Activated B cell treated with CpG ODN at 0.5 μM for 24 hours (primary cell): ENCODE measurements at regions not wholly inside any gene's neighbourhood (a gene's known extent, or its start where the extent isn't known, plus 50 kb on each side); places are given as distances from the start of the nearest gene placed in this dataset.
"Not testable (repeated sequence)": the region's sequence is repeated elsewhere in the genome, so short reads cannot be mapped to it uniquely, and the experiment has no call there.

Experiments used
- ATAC-seq: fragments of 200-7000 bp; cut with Tn5 transposase; one replicate; pipeline ENCODE4 v1.10.0; 2021; ENCODE audit warnings: low read depth, mild to moderate bottlenecking, moderate library complexity
- CTCF ChIA-PET: fragments of 350-600 bp; sonication (Branson Sonifier 250); formaldehyde crosslinking; loops from one replicate; lab custom pipeline; 2021; ENCODE audit warnings: antibody characterized with exemption; lab: Charles Lee
- POLR2A ChIA-PET: fragments of 350-600 bp; sonication (Branson Sonifier 250); formaldehyde crosslinking; loops from one replicate; lab custom pipeline; 2021; ENCODE audit warnings: antibody characterized with exemption; lab: Charles Lee
- DNase-seq: peaks from one replicate; pipeline ENCODE4 v3.0.0; 2022
- H3K27ac Mint-ChIP-seq: one replicate; pipeline ENCODE4 v1.8.0; 2020; ENCODE audit warnings: mixed read lengths
- H3K27me3 Mint-ChIP-seq: one replicate; pipeline ENCODE4 v1.8.0; 2021; ENCODE audit warnings: mixed read lengths
- H3K36me3 Mint-ChIP-seq: one replicate; pipeline ENCODE4 v1.8.0; 2021; ENCODE audit warnings: low read depth, mixed read lengths
- H3K4me1 Mint-ChIP-seq: one replicate; pipeline ENCODE4 v1.8.0; 2021; ENCODE audit warnings: mixed read lengths
- H3K4me3 Mint-ChIP-seq: one replicate; pipeline ENCODE4 v1.8.0; 2020; ENCODE audit warnings: mild to moderate bottlenecking, mixed read lengths
- H3K9me3 Mint-ChIP-seq: one replicate; pipeline ENCODE4 v1.8.0; 2020; ENCODE audit warnings: mixed read lengths
- CTCF ChIP-seq: fragments of 200-600 bp; IDR thresholded peaks from one replicate; pipeline ENCODE4 v1.8.0; 2022; ENCODE audit warnings: antibody characterized with exemption, mild to moderate bottlenecking
- intact Hi-C: fragments of 100-400 bp; cut with micrococcal nuclease; formaldehyde crosslinking; loops from one replicate; pipeline ENCODE4 v1.15.1; 2024

GRCh38 chr2:129550536-129550935 is 428.9 kb upstream of the RAB6C start:
- Mint-ChIP-seq H3K36me3 (no peaks in the 10 kb centered on the region), H3K27me3 (peaks cover 1% of the 10 kb centered on the region), H3K4me3 (no peak overlapping the region), H3K9me3 (no peaks in the 10 kb centered on the region), H3K4me1 (no peaks in the 10 kb centered on the region), H3K27ac (no peak overlapping the region)
- intact Hi-C loops = no loop called here
- ChIA-PET POLR2A (no interaction called here), CTCF (no interaction called here)
- TF ChIP-seq CTCF = no peak
- DNase-seq (no peak), ATAC-seq (no peak)

- ATAC-seq (no peak), DNase-seq (no peak)
- no peak for TF ChIP-seq CTCF
- no peaks in the 10 kb centered on the region for H3K9me3 Mint-ChIP-seq
- no peak overlapping the region for H3K4me3 Mint-ChIP-seq
- H3K27ac Mint-ChIP-seq = no peak overlapping the region
- POLR2A ChIA-PET = no interaction called here
- H3K27me3 Mint-ChIP-seq = peaks cover 1% of the 10 kb centered on the region
- CTCF ChIA-PET = no interaction called here
- no peaks in the 10 kb centered on the region for H3K36me3 Mint-ChIP-seq
- intact Hi-C loops = no loop called here
- H3K4me1 Mint-ChIP-seq = no peaks in the 10 kb centered on the region
These were observed 425.1 kb upstream of the RAB6C start for GRCh38 chr2:129554373-129554772.

- no peak for TF ChIP-seq CTCF
- DNase-seq (no peak), ATAC-seq (no peak)
- Mint-ChIP-seq H3K4me1 (no peaks in the 10 kb centered on the region), H3K27ac (no peak overlapping the region), H3K36me3 (no peaks in the 10 kb centered on the region), H3K9me3 (no peaks in the 10 kb centered on the region), H3K4me3 (no peak overlapping the region), H3K27me3 (no peaks in the 10 kb centered on the region)
- intact Hi-C loops = no loop called here
- CTCF ChIA-PET = no interaction called here
- POLR2A ChIA-PET = no interaction called here
These were observed 420.4 kb upstream of the RAB6C start for GRCh38 chr2:129559101-129559500.

GRCh38 chr2:129565551-129566109 is 413.8 kb upstream of the RAB6C start:
- no peaks in the 10 kb centered on the region for H3K4me1 Mint-ChIP-seq
- H3K4me3 Mint-ChIP-seq = no peak overlapping the region
- no peaks in the 10 kb centered on the region for H3K36me3 Mint-ChIP-seq
- DNase-seq = no peak
- CTCF ChIA-PET = no interaction called here
- ATAC-seq = no peak
- peaks cover 5% of the 10 kb centered on the region for H3K9me3 Mint-ChIP-seq
- H3K27ac Mint-ChIP-seq = no peak overlapping the region
- POLR2A ChIA-PET = no interaction called here
- H3K27me3 Mint-ChIP-seq = peaks cover 6% of the 10 kb centered on the region
- intact Hi-C loops = no loop called here
- no peak for TF ChIP-seq CTCF

- H3K9me3 Mint-ChIP-seq = peaks cover 18% of the 10 kb centered on the region
- H3K27me3 Mint-ChIP-seq, DNase-seq, H3K27ac Mint-ChIP-seq, ATAC-seq, H3K4me3 Mint-ChIP-seq, CTCF ChIA-PET, H3K4me1 Mint-ChIP-seq, POLR2A ChIA-PET, H3K36me3 Mint-ChIP-seq, intact Hi-C loops: not testable (repeated sequence)
These were observed 408.7 kb upstream of the RAB6C start for GRCh38 chr2:129570812-129571211.

GRCh38 chr2:129575431-129575830 is 404.0 kb upstream of the RAB6C start:
- no peak overlapping the region for H3K27ac Mint-ChIP-seq
- ChIA-PET CTCF (no interaction called here), POLR2A (no interaction called here)
- no peak overlapping the region for H3K4me3 Mint-ChIP-seq
- intact Hi-C loops = no loop called here
- peaks cover 2% of the 10 kb centered on the region for H3K27me3 Mint-ChIP-seq
- no peaks in the 10 kb centered on the region for H3K4me1 Mint-ChIP-seq
- peaks cover 13% of the 10 kb centered on the region for H3K9me3 Mint-ChIP-seq
- no peaks in the 10 kb centered on the region for H3K36me3 Mint-ChIP-seq
- no peak for DNase-seq
- no peak for TF ChIP-seq CTCF
- no peak for ATAC-seq
